ENCODE measurements at regions not wholly inside any gene's neighbourhood (a gene's known extent, or its start where the extent isn't known, plus 50 kb on each side); places are given as distances from the start of the nearest gene placed in this dataset.

DNA sequence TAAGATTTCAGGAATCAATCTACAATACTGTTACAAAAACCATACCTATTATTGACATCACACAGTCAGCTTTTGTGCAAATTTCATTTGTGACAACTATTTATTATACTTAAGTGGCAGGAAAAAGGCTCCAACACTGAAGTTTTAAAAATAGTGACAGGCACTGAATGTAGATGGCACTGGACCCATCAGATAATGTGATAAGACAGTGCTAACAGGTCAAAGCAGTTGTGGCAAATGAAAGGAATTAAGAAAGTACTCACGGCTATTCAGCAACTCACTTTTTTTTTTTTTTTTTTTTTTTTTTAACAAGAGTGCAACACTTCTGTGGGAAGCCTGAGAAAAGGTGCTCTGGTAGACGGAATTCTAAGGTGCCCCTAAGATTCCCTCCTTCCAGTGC, 115.0 kb upstream of the MEF2C start:
- TF ChIP-seq, protein P1, sequence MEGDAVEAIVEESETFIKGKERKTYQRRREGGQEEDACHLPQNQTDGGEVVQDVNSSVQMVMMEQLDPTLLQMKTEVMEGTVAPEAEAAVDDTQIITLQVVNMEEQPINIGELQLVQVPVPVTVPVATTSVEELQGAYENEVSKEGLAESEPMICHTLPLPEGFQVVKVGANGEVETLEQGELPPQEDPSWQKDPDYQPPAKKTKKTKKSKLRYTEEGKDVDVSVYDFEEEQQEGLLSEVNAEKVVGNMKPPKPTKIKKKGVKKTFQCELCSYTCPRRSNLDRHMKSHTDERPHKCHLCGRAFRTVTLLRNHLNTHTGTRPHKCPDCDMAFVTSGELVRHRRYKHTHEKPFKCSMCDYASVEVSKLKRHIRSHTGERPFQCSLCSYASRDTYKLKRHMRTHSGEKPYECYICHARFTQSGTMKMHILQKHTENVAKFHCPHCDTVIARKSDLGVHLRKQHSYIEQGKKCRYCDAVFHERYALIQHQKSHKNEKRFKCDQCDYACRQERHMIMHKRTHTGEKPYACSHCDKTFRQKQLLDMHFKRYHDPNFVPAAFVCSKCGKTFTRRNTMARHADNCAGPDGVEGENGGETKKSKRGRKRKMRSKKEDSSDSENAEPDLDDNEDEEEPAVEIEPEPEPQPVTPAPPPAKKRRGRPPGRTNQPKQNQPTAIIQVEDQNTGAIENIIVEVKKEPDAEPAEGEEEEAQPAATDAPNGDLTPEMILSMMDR (IDR thresholded peaks at IDR 0.05): no peak
- TF ChIP-seq EP300 (IDR thresholded peaks at IDR 0.05): no peak
